Lung (tissue), 11 donors: ENCODE measurements at regions not wholly inside any gene's neighbourhood (a gene's known extent, or its start where the extent isn't known, plus 50 kb on each side); places are given as distances from the start of the nearest gene placed in this dataset.
"Not testable (repeated sequence)": the region's sequence is repeated elsewhere in the genome, so short reads cannot be mapped to it uniquely, and the experiment has no call there.

Experiments
- ATAC-seq: fragments of 200-7000 bp; cut with Tn5 transposase; one replicate; pipeline ENCODE4 v1.9.1; 2020; ENCODE audit warnings: moderate number of reproducible peaks; ENCODE audit not compliant: insufficient read depth, low FRiP score
- DNase-seq, 3 donors: peaks; one replicate each; pipeline ENCODE4 v3.0.0-alpha.2; 2013 to 2017
- H3K27ac ChIP-seq, 2 donors: one replicate each; pipeline ENCODE4 v1.5.1; 2013; ENCODE audit warnings: mild to moderate bottlenecking in 2 of 2, moderate library complexity in 2 of 2, control low read depth in 1 of 2, inconsistent platforms in 1 of 2, low read depth in 1 of 2, low read length in 1 of 2
- H3K27me3 ChIP-seq, 3 donors: one replicate each; pipeline ENCODE4 v1.5.1; 2013; ENCODE audit warnings: low read length in 2 of 3; ENCODE audit not compliant: control insufficient read depth in 3 of 3, insufficient read depth in 3 of 3
- H3K36me3 ChIP-seq, 4 donors: one replicate each; pipeline ENCODE4 v1.5.1; 2013; ENCODE audit warnings: low read length in 4 of 4, mild to moderate bottlenecking in 1 of 4, moderate library complexity in 1 of 4; ENCODE audit not compliant: control insufficient read depth in 4 of 4, insufficient read depth in 4 of 4
- H3K4me1 ChIP-seq, 5 donors: one replicate each; pipeline ENCODE4 v1.5.1; 2013; ENCODE audit warnings: low read length in 5 of 5, mild to moderate bottlenecking in 2 of 5, moderate library complexity in 1 of 5; ENCODE audit not compliant: control insufficient read depth in 5 of 5, insufficient read depth in 5 of 5
- H3K4me3 ChIP-seq: one replicate; pipeline ENCODE4 v1.5.1; 2013; ENCODE audit warnings: mild to moderate bottlenecking, control low read depth, moderate library complexity
- H3K9ac ChIP-seq, 2 donors: one replicate each; pipeline ENCODE4 v1.5.1; 2013; ENCODE audit warnings: low read length in 2 of 2, control low read depth in 1 of 2; ENCODE audit not compliant: insufficient read depth in 1 of 2
- H3K9me3 ChIP-seq, 4 donors: one replicate each; pipeline ENCODE4 v1.5.1; 2013; ENCODE audit warnings: low read length in 3 of 4, mild to moderate bottlenecking in 1 of 4, moderate library complexity in 1 of 4; ENCODE audit not compliant: control insufficient read depth in 4 of 4, insufficient read depth in 3 of 4
- WGBS, 2 donors: extraction: QIAGEN DNeasy Blood & Tissue Kit; methylation state at CpG; one replicate each; pipeline ENCODE4 v1.1.7; 2013; 5-methylcytosine and 5-hydroxymethylcytosine counted together
- TF ChIP-seq, protein P1 (sequence below): IDR thresholded peaks from 2 replicates; pipeline ENCODE4 v1.5.1; 2012; ENCODE audit warnings: mild to moderate bottlenecking; ENCODE audit errors: control extremely low read depth, extremely low read depth
- donor health status: control.
- donor health status: control.
- donor health status: Bipolar disorder and iron deficiency.
- donor health status: healthy.
- donor health status: DM: yes; HTN: yes; CAD: no.

DNA sequence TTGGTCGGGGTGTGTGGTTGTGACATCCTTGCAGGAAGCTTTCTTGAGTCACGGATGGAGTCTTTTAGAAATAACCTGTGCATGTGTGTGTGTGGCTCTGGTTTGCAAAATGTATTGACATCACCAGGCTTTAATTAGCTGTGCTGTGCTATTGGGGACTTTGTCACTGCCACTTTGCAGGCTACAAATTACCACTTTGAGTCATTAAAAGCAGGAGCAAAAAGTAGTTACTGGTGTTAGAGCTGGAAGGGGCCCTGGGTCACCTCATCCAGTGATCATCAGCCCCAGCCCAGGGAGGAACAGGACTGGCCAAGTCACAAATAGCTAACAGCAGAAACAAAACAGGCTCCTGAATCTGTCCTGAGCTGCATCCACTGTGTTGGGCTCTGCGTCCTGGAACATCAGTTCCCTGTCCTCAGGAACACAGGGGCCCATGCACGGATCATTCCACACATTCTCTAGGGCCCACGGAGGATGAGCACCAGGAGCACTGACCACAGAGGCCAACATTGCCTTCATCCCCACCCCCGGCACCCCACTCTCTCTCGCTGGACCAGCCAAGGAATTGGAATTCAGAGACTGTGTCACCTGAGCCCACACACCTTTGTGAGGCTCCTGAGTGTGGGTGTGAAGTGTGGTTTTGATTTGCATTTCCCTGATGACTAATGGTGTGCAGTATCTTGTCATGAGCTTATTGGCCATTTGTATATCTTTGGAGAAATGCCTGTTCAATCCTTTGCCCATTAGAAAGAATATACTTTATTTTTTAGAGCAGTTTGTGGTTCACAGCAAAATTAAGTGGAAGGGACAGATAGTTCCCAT is 280.1 kb upstream of the C1orf174 start:
- WGBS, 2 donors = 78 to 80% methylated on average over 7 of the region's 7 CpGs
- Histone ChIP-seq H3K9me3 (no peaks in the 10 kb centered on the region), H3K27me3 (peaks cover 0 to 4% (median 0%) of the 10 kb centered on the region in 3 donors), H3K27ac (no peak overlapping the region), H3K4me1 (peaks cover 0 to 1% (median 0%) of the 10 kb centered on the region in 5 donors), H3K36me3 (no peaks in the 10 kb centered on the region), H3K9ac (no peak overlapping the region), H3K4me3 (no peak overlapping the region)
- TF ChIP-seq, protein P1, sequence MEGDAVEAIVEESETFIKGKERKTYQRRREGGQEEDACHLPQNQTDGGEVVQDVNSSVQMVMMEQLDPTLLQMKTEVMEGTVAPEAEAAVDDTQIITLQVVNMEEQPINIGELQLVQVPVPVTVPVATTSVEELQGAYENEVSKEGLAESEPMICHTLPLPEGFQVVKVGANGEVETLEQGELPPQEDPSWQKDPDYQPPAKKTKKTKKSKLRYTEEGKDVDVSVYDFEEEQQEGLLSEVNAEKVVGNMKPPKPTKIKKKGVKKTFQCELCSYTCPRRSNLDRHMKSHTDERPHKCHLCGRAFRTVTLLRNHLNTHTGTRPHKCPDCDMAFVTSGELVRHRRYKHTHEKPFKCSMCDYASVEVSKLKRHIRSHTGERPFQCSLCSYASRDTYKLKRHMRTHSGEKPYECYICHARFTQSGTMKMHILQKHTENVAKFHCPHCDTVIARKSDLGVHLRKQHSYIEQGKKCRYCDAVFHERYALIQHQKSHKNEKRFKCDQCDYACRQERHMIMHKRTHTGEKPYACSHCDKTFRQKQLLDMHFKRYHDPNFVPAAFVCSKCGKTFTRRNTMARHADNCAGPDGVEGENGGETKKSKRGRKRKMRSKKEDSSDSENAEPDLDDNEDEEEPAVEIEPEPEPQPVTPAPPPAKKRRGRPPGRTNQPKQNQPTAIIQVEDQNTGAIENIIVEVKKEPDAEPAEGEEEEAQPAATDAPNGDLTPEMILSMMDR = no peak
- ATAC-seq (no peak), DNase-seq (no peak)

DNA sequence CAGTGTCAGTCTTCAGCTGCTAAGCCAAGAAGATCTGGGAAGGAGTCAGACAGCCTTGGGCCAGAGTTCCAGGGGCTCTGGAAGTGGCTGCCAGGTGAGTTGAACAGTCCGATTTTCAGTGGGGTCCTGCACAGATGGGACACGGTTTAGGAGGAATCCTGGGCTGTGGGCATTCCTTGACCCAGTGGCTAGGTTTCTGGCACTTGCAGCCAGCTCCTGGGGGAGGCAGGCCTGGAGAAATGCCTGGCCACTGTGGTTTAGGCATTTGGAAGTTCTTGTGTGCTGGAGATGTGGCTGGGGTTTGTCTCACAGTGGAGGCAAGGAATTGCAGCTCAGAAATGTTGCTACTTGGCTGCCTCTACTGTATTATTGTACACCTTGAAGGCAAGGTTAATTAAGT is 286.4 kb upstream of the C1orf174 start:
- 84 to 89% methylated on average over 2 of the region's 2 CpGs for WGBS, 2 donors
- not testable (repeated sequence) for H3K4me1 ChIP-seq, H3K9ac ChIP-seq, H3K27me3 ChIP-seq, DNase-seq, H3K27ac ChIP-seq, H3K4me3 ChIP-seq, ATAC-seq, H3K9me3 ChIP-seq, H3K36me3 ChIP-seq

DNA sequence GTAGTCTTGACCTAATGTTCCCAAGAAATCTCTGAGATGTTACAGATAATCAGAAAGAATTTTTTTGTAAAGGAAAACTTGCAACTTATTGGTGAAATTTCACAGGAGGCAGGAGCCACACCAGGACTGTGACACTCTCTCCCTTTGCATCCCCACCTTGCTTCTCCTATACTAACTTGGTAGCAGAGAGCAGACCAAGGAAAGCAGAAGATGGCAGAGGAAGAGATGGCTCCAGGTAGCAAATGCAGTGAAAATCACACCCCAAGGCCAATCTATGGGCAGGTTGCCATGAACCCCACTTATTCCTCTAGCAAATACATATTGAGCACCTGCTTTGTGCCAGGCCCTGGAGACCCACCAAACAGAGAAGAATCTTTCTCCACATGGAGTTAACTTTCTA is 303.4 kb upstream of the C1orf174 start:
- no peak overlapping the region for H3K9ac ChIP-seq
- no peak for ATAC-seq
- no peak overlapping the region for H3K27ac ChIP-seq
- no peak overlapping the region for H3K4me3 ChIP-seq
- TF ChIP-seq, protein P1 = no peak
- DNase-seq = no peak
- no peaks in the 10 kb centered on the region for H3K36me3 ChIP-seq
- H3K4me1 ChIP-seq = no peaks in the 10 kb centered on the region
- H3K27me3 ChIP-seq = peaks cover 0 to 2% (median 0%) of the 10 kb centered on the region in 3 donors
- peaks cover 0 to 24% (median 6%) of the 10 kb centered on the region in 4 donors for H3K9me3 ChIP-seq

DNA sequence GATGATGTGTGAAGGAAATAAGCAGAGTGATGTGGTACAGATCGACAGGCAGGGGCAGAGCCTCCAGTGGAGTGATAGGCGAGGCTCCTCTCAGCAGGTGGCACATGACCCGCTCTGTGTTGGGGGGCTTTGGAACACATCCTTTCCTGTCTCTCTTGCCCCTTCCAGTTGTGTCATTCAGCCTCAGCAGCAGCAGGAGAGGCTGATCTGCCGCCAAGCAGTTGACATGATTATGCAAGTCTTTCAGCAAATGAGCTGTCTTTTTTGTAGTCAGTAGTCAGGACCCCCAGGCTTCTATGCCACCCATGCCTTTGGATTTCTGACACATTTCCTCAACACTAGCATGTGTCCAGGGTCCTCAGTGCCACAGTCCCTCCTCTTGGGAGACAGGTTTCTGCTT is 307.1 kb upstream of the C1orf174 start:
- H3K9ac ChIP-seq = no peak overlapping the region
- TF ChIP-seq, protein P1 = no peak
- 74 to 87% methylated on average over 4 of the region's 4 CpGs for WGBS, 2 donors
- no peaks in the 10 kb centered on the region for H3K4me1 ChIP-seq
- H3K9me3 ChIP-seq = peaks cover 0 to 23% (median 6%) of the 10 kb centered on the region in 4 donors
- H3K4me3 ChIP-seq = no peak overlapping the region
- H3K27ac ChIP-seq = no peak overlapping the region
- no peaks in the 10 kb centered on the region for H3K36me3 ChIP-seq
- no peak for ATAC-seq
- peaks cover 0 to 3% (median 2%) of the 10 kb centered on the region in 3 donors for H3K27me3 ChIP-seq
- DNase-seq = no peak
